HG02623 (cell line): ENCODE measurements at regions not wholly inside any gene's neighbourhood (a gene's known extent, or its start where the extent isn't known, plus 50 kb on each side); places are given as distances from the start of the nearest gene placed in this dataset.
"Not testable (repeated sequence)": the region's sequence is repeated elsewhere in the genome, so short reads cannot be mapped to it uniquely, and the experiment has no call there.

Experiments used
- ATAC-seq: cut with Tn5 transposase; IDR thresholded peaks from one replicate; pipeline ENCODE4 v1.9.1; 2021; ENCODE audit warnings: moderate library complexity; ENCODE audit not compliant: unreplicated experiment

DNA sequence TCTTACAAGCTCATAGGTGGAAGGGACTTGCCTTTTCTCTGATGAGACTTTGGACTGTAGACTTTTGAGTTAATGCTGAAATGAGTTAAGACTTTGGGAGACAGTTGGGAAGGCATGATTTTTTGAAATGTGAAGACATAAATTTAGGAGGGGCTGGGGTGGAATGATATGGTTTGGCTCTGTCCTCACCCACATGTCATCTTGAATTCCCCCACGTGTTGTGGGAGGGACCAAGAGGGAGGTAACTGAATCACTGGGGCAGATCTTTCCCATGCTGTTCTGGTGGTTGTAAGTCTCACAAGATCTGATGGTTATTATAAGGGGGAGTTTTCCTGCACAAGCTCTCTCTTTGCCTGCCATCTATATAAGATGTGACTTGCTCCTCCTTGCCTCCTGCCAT, 777.9 kb downstream of the CENPC start:
- ATAC-seq: no peak

DNA sequence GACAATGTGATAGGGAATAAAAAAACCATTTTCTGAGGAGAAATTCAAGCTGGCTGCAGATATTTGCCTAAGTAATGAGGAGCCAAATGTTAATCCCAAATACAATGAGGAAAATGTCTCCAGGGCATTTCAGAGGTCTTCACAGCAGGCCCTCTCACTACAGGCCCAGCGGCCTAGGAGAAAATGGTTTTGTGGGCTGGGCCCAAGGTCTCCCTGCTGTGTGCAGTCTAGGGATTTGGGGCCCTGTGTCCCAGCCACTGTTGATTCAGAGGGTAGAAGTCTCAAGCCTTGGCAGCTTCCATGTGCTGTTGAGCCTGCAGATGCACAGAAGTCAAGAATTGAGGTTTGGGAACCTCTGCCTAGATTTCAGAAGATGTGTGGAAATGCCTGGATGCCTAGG, 778.7 kb downstream of the CENPC start:
- ATAC-seq: no peak

DNA sequence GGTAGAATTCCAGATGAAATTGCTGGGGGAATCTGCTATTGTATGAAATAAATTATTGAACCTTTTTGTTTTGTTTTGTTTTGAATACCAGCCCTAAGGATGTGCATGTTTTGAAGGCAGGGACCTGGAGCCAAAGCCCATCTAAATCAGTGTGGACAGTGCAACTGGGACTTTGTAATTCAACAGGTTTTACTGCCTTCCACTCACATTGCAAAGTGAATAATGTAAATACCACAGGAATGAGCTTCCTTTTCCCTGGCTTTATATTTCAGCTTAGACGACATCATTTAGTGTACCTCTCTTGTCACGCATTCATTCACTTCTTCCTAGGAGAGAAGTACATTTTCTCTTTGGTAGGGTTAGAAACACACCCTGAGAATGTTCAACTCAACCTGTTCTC, 795.0 kb downstream of the CENPC start:
- no peak for ATAC-seq

DNA sequence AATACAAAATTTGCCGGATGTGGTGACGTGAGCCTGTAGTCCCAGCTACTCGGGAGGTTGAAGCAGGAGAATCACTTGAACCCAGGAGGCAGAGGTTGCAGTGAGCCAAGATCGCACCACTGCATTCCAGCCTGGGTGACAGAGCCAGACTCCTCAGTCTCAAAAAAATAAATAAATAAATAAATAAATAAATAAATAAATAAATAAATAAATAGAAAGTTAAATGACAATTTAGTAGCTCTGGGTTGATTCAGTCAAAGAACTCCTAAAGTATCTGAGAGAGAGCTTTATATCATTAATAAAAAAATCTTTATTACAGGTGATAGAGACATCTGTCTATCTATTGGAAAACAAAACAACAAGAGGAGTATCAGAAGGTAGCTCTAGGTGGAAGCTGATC, 798.4 kb downstream of the CENPC start:
- ATAC-seq: not testable (repeated sequence)

DNA sequence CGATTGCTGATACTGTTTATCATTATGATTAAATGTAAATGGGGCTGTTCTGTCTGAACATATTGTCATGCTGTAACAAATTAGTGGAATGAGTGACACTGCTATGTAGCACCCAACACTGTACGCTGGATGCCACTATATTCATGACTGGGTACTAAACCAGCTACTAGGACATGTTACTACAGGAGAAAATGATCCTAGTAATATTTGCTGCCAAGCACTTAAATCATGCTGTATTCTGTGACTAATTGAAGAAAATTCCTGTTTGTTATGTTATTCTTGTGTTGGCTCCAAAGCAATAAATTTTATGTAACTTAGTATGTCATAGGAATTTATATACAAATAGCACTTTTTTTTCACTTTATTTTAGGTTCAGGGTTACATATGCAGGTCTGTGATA, 804.2 kb downstream of the CENPC start:
- ATAC-seq: no peak

DNA sequence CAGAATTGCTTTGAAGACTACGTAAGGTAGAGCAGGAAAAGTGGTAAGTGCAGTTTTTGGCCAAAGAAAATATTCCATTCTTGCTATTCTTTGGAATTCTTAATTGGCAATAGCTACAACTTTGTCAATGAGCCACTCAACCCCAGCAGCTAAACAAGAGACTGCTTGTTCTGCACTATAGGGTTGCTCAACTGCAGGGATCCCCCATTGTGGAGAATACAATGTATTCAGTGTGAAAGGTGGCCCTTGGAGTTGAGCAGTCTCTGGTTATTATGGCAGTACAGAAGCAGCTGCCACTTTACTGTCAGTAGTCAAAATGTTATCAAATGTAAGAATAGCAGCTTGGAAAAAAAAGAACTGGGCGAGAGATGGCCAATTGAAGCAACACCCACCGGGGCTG, 808.7 kb downstream of the CENPC start:
- no peak for ATAC-seq

DNA sequence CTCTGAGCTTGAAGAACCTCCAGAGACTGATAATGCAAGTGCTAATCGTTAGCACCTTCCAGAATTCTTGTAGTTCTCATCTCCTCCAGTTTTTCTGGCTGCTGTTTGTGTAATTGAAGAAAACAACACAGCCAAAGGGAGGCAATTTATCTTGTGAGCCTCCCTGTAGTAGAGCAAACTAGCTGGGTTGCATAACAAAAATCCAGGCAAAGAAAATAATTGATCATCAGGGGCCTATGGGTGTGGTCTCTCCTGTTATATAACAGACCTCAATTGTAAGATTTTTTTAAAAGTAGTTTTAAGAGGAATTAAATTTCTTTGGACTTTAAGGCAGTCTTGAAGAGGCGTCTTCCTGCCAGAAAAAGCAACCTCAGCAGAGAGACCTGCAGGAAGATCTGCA, 817.0 kb downstream of the CENPC start:
- ATAC-seq: no peak

DNA sequence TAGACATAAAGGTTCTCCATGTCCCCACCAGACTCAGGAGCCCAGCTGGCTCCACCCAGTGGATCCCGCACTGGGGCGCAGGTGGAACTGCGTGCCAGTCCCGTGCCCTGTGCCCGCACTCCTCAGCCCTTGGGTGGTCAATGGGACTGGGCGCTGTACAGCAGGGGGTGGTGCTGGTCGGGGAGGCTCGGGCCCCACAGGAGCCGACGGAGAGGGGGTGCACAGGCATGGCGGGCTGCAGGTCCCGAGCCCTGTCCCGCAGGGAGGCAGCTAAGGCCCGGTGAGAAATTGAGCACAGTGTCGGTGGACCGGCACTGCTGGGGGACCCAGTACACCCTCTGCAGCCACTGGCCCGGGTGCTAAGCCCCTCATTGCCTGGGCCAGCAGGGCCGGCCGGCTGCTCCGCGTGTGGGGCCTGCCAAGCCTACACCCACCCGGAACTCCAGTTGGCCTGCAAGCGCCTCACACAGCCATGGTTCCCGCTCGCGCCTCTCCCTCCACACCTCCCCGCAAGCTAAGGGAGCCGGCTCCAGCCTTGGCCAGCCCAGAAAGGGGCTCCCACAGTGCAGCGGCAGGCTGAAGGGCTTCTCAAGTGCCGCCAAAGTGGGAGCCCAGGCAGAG, 832.9 kb downstream of the CENPC start:
- not testable (repeated sequence) for ATAC-seq

DNA sequence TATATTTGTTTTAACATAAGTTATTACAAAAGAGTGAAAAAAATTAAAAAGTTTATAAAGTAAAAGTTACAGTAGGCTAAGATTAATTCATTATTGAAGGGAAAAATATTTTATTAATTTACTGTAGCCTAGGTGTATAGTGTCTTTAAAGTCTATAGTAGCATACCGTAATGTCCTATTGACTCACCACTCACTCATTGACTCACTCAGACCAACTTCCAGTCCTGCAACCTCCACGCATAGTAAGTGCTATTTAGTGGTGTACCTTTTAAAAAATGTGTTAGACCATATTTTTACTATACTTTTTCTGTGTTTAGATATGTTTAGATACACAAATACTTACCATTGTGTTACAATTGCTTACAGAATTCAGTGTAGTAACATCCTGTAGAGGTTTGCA, 841.1 kb downstream of the CENPC start:
- no peak for ATAC-seq

DNA sequence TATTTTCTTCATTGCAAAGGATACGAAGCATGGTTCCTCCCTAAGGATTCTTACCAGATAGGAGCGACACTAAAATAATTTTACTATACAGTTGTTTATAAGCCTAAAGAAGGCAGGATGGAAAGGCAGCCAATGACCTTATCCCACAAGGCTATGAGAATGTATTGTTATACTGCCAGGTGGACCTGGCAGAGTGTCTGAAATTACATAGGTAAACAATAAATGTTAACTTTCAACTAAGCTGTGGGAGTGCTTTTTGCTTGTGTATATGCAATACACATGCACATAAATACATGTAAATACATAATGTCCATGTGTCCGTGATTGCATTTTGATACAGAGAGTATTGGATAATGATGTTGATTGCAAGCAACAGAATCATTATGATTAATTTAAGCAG, 850.6 kb downstream of the CENPC start:
- no peak for ATAC-seq

DNA sequence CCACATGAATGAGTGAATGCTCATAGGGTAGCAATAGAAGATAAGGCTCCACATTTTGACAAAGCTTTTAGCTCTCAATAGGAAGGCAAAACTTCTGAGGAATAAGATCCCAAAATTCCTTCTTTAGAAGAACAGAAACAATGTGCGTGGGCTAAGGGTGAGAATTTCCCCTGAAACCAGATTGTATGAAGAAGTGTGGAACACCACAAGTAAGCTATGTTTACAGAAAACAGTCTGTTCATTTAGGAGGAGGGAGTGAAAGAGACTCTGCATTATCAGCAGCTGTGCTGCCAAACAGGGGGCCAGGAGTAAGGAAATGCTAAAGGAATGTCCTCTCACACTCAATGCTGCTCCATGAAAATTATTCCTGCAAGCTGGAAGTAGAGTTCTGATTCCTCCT, 851.6 kb downstream of the CENPC start:
- ATAC-seq: no peak

DNA sequence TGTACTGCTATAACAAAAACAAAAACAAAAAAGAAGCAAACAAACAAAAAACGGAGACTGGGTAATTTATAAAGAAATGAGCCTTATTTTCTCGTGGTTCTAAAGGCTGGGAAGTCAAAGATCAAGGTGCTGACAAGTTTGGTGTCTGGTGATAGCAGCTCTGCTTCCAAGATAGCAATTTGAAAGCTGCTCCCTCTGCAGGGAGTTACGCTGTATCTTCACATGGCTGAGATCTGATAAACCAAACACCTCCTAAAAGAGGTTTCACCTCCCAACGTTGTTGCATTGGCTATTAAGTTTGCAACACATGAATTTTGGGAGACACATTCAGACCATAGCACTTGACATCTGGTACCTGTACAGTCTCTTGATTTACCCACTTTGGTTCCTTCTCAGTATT, 854.2 kb downstream of the CENPC start:
- no peak for ATAC-seq

DNA sequence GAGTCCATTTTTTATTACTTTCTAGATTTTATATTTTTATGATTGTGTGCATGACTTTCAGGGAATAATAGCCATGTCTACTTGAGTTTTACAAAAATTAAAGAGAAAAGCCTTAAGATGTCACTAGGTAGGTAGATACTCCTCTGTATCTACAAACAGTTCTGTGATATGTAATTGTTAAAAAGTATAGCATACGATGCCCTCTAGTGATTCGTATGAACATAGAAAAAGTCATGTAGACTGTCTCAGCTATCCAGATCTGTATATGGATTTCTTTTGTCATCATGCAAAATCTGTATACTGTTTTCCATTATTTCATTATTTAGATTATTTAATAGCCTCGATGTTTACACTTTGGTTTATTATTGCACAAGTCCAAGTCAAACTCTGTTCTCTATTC, 856.6 kb downstream of the CENPC start:
- peak; percentile 62 for ATAC-seq

DNA sequence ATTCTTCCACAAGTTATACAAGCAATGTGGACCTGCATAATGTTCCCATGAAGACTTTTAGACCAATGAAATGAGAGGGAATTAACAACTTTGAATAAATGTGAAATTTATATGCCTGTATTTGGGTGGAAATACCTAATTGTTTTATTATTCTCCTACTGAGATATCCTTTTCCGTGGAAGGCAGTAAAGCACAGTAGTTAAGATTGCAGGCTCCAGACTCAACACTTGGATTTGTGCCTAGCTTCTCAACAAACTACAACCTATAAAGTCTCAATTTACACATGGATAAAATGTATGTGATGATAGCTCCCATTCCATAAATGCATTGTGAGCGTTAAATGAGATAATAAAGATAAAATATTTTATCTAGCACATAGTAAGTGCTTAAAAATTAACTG, 857.8 kb downstream of the CENPC start:
- no peak for ATAC-seq

DNA sequence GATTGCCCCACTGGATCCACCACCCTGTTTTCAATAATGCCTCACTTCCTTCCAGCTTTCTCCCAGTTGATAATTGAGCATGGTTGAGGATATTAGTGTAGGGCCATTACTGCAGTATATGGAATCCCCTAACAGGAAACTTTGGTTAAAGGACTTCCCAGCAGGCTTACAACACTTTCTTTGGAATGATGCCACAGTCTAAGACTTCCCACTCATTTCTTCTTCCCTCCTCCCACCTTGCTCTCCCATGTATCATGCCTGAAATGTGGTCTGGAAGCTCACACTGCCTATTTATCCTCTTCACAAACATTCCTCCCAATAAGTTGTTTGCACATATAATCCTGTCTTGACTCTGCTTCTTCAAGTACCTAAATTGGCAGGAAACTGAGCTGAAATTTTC, 863.3 kb downstream of the CENPC start:
- ATAC-seq: no peak

DNA sequence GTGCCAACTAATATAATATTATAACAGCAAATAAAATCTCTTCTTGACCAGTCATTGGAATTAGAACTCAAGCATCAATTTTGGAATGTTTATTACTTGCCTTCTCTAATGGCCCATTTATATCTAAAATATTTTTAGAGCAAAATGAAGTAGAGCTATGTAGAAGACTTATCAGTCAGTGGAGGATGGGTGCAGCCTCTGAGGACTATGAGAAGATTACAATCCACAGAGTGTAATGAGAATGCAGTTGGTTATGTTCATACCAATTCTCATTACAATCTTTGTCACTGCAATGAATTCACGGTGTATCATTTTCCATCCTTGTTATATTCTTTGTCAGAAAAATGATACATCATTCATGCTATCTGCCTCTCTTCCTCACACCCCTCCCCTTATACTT, 878.1 kb downstream of the CENPC start:
- no peak for ATAC-seq

DNA sequence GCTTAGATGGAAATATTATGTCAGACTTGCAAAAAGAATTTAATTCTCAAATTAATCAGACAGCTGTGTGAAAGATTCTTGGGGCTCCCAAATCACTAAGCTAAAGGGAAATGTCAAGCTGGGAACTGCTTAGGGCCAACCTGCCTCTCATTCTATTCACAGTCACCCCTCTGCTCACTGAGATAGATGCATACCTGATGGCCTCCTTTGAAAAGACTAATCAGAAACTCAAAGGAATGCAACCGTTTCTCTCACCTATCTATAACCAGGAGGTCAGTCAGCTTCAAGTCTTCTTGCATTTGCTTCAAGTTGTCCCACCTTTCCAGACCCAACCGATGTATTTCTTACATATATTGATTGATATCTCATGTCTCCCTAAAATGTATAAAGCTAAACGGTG, 882.7 kb downstream of the CENPC start:
- no peak for ATAC-seq

DNA sequence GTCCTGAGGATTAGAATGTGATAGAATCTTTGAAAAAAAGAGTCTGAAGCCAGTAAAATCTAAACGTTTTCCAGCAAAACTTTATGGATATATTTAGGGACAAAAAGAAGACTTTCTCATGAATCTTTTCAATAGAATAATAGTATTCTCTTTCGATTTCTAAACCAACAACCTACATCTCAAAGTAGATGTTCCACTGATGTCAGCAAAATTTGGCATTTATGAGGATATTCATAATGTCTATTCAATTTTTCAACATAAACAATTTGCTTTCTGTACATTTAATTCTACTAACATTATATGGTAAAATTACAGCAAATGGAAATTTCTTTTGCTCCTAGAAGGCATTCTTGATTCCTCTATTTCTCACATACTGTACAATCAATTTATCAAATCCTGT, 886.5 kb downstream of the CENPC start:
- no peak for ATAC-seq

DNA sequence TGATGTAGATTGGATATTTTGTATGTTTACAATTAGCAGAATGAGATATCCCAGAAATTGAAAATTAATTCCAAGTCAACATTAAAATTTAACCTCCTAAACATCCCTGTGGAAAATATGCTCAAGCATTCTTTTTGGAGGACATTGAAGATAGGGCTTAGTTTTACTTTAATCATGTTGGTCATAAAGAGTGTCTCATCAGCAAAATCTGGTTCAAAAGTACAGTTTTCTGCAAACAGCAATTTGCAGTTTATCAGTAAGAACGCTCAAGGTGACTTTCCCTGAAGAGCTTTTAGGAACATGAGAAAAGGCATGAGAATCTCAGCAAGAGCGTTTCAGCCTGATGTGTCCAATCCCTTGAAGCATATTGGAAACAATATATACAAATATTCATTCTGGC, 889.8 kb downstream of the CENPC start:
- no peak for ATAC-seq

DNA sequence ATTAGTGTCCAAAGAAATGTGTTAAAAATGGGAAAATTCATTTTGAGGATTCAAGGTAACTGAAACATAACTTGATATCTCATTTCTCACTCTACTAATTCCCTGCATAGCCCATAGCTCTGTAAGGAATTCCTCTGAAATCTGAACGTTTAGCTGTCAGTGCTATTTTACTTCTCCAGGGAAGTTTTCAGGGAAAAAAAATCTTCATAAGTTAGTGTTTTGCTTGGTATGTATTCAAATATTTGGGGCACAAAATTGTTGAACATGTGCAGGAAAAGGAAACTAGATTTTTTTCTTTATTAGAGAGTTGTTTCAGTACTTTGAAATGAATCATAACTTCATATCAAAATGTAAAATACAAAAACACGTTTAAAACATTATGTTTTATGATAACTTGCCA, 891.4 kb downstream of the CENPC start:
- no peak for ATAC-seq

DNA sequence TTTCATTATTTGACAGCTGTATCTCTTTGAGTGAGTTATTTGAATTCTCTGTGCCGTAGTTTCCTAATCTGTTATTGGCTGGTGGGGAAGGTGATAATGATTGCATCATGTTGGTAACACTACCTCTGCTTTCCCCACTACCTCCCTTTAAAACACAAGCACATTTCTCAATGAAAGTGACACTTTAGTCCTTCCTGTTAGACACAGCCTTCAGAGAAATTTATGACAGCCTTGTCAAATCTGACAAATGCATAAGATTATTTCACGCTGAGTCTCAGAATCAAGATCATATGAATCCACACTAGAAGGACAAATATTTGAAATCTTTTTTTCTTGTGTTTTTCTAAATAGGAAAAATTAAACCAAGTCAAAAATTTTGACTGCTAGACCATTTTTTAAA, 896.1 kb downstream of the CENPC start:
- ATAC-seq: no peak

DNA sequence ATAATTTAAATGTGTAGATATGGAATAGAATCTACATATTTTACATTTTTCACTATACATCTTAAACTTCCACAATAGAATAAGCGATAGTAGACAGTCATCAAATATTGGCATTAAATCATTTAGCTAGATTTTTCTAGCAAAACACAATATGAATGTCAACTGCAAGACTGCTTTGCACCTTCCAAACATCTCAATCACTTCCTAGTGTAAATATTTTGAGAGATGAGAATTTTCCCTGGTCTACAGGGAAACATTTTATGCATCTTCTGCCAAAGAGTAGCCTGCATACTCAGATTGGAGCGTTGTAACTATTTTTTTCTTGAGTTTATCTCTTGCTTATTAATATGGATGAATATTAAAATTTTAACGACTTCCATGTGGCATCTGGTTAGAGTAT, 897.4 kb downstream of the CENPC start:
- ATAC-seq: no peak

DNA sequence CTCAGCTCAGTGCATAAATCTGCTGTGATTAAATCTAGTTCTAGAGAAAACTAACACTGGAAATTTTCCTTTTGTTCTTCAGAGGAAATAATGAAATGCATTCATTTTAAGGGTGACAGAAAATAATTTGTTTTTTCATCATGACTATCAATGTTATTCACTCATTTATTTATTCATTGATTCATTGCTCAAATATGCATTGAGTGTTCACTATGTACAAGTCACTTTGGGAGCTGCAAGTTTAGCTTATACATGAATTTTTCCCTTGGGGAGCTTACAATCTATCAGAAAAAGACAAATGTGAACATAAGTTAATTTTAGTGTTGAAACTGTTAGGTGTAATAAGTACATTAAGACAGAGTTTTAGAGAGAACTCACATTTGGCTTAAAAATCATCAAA, 897.8 kb downstream of the CENPC start:
- ATAC-seq: no peak
